WTC11 (cell line): ENCODE measurements at regions not wholly inside any gene's neighbourhood (a gene's known extent, or its start where the extent isn't known, plus 50 kb on each side); places are given as distances from the start of the nearest gene placed in this dataset.

Source experiments
- ATAC-seq: fragments of 200-7000 bp; cut with Tn5 transposase; 2 replicates; pipeline ENCODE4 v1.10.0; 2021; ENCODE audit warnings: mild to moderate bottlenecking, moderate library complexity
- CTCF ChIA-PET: fragments of 300-600 bp; sonication (Branson Sonifier 250); formaldehyde crosslinking; loops from one replicate; lab custom pipeline; 2021; ENCODE audit warnings: antibody characterized with exemption; lab: Charles Lee
- POLR2A ChIA-PET: fragments of 350-600 bp; sonication (Branson Sonifier 250); formaldehyde crosslinking; loops from one replicate; lab custom pipeline; 2021; ENCODE audit warnings: antibody characterized with exemption; lab: Charles Lee
- DNase-seq: peaks from one replicate; pipeline ENCODE4 v3.0.0; 2021; ENCODE audit warnings: low spot score
- H3K27ac Mint-ChIP-seq: 2 replicates; pipeline ENCODE4 v1.8.0; 2021; ENCODE audit warnings: mixed read lengths
- H3K27me3 Mint-ChIP-seq: 2 replicates; pipeline ENCODE4 v1.8.0; 2021; ENCODE audit warnings: low read depth, mild to moderate bottlenecking, moderate library complexity, mixed read lengths
- H3K36me3 Mint-ChIP-seq: 2 replicates; pipeline ENCODE4 v1.8.0; 2021; ENCODE audit warnings: mixed read lengths
- H3K4me1 Mint-ChIP-seq: 2 replicates; pipeline ENCODE4 v1.8.0; 2022; ENCODE audit warnings: mixed read lengths
- H3K4me3 Mint-ChIP-seq: 2 replicates; pipeline ENCODE4 v1.8.0; 2021; ENCODE audit warnings: mild to moderate bottlenecking, moderate library complexity, mixed read lengths
- H3K9me3 Mint-ChIP-seq: 2 replicates; pipeline ENCODE4 v1.8.0; 2021; ENCODE audit warnings: mixed read lengths
- ATF1 ChIP-seq: sonication (generic); formaldehyde crosslinking; IDR thresholded peaks from 2 replicates; pipeline ENCODE4 v1.8.1; 2023; ENCODE audit warnings: mild to moderate bottlenecking, moderate library complexity, missing genetic modification reagents
- CBFB ChIP-seq: sonication (generic); formaldehyde crosslinking; IDR thresholded peaks from 2 replicates; pipeline ENCODE4 v1.8.1; 2022; ENCODE audit warnings: mild to moderate bottlenecking, low read depth, missing genetic modification reagents
- FOXP1 ChIP-seq: sonication (generic); formaldehyde crosslinking; IDR thresholded peaks from 2 replicates; pipeline ENCODE4 v1.8.0; 2022; ENCODE audit warnings: missing genetic modification reagents, mild to moderate bottlenecking, moderate library complexity, borderline replicate concordance
- GABPB1 ChIP-seq: sonication (generic); formaldehyde crosslinking; IDR thresholded peaks from 2 replicates; pipeline ENCODE4 v1.8.1; 2023; ENCODE audit warnings: mild to moderate bottlenecking, missing genetic modification reagents
- JUN ChIP-seq: sonication (generic); formaldehyde crosslinking; IDR thresholded peaks from 2 replicates; pipeline ENCODE4 v1.8.0; 2023; ENCODE audit warnings: mild to moderate bottlenecking, missing genetic modification reagents
- NFATC4 ChIP-seq: fragments of 250-450 bp; sonication (Bioruptor Pico); IDR thresholded peaks from 2 replicates; pipeline ENCODE4 v1.9.0; 2021; ENCODE audit warnings: mild to moderate bottlenecking
- NFE2L1 ChIP-seq: sonication (generic); formaldehyde crosslinking; IDR thresholded peaks from 2 replicates; pipeline ENCODE4 v1.8.1; 2023; ENCODE audit warnings: missing genetic modification reagents
- NFYB ChIP-seq: sonication (generic); formaldehyde crosslinking; conservative IDR thresholded peaks from 2 replicates; pipeline ENCODE4 v1.8.0; 2022; ENCODE audit warnings: low read depth, missing genetic modification reagents
- RELA ChIP-seq: sonication (generic); formaldehyde crosslinking; IDR thresholded peaks from 2 replicates; pipeline ENCODE4 v1.8.1; 2022; ENCODE audit warnings: missing genetic modification reagents, mild to moderate bottlenecking, borderline replicate concordance
- SMAD4 ChIP-seq: sonication (generic); formaldehyde crosslinking; IDR thresholded peaks from 2 replicates; pipeline ENCODE4 v1.8.0; 2022; ENCODE audit warnings: mild to moderate bottlenecking, missing genetic modification reagents
- ZNF232 ChIP-seq: sonication (generic); formaldehyde crosslinking; IDR thresholded peaks from 2 replicates; pipeline ENCODE4 v1.8.0; 2022; ENCODE audit warnings: mild to moderate bottlenecking, missing genetic modification reagents
- ZNF263 ChIP-seq: sonication (generic); formaldehyde crosslinking; IDR thresholded peaks from 2 replicates; pipeline ENCODE4 v1.8.1; 2022; ENCODE audit warnings: low read depth, mild to moderate bottlenecking, moderate library complexity, missing genetic modification reagents
- ZNF671 ChIP-seq: fragments of 250-450 bp; sonication (Bioruptor Pico); IDR thresholded peaks from 2 replicates; pipeline ENCODE4 v1.8.0; 2021; ENCODE audit warnings: mild to moderate bottlenecking
- TF ChIP-seq, protein P1 (sequence below): fragments of 250-450 bp; sonication (Bioruptor Pico); IDR thresholded peaks from 2 replicates; pipeline ENCODE4 v1.9.0; 2021; ENCODE audit warnings: mild to moderate bottlenecking
- TF ChIP-seq, protein P2 (sequence below): sonication (generic); formaldehyde crosslinking; IDR thresholded peaks from 2 replicates; pipeline ENCODE4 v1.8.1; 2022; ENCODE audit warnings: mild to moderate bottlenecking, missing genetic modification reagents, moderate library complexity, borderline replicate concordance
- TF ChIP-seq, protein P3 (sequence below): sonication (generic); formaldehyde crosslinking; IDR thresholded peaks from 2 replicates; pipeline ENCODE4 v1.8.1; 2023; ENCODE audit warnings: mild to moderate bottlenecking, missing genetic modification reagents
- TF ChIP-seq, protein P4 (sequence below): sonication (generic); formaldehyde crosslinking; conservative IDR thresholded peaks from 2 replicates; pipeline ENCODE4 v1.8.1; 2022; ENCODE audit warnings: mild to moderate bottlenecking, missing genetic modification reagents
- TF ChIP-seq, protein P5 (sequence below): sonication (generic); formaldehyde crosslinking; IDR thresholded peaks from 2 replicates; pipeline ENCODE4 v1.8.1; 2023; ENCODE audit warnings: mild to moderate bottlenecking, moderate library complexity, missing genetic modification reagents
- TF ChIP-seq, protein P6 (sequence below): fragments of 250-450 bp; sonication (Bioruptor Pico); IDR thresholded peaks from 2 replicates; pipeline ENCODE4 v1.8.0; 2021; ENCODE audit warnings: mild to moderate bottlenecking
- TF ChIP-seq, protein P7 (sequence below): sonication (generic); formaldehyde crosslinking; IDR thresholded peaks from 2 replicates; pipeline ENCODE4 v1.8.0; 2023; ENCODE audit warnings: missing genetic modification reagents

DNA sequence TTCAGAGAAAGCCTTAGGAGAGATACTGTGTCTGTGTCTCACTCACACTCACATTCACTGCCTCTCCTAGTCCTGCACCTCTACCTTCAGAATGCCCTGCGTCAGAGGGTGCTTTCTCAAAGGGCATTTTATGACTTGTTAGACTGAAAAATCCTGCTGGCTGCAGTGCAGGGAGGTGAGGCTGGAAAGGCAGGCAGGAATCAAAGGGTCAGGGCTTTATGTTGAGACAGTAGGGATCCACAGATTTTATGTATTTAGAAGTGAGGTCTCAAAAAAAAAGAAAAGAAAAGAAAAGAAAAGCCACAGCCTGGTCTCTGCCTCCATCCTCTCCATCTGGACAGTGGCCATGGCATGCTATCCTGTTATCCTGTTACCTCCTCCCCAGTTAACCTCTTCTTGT is 936.0 kb upstream of the SLC10A2 start:
- POLR2A ChIA-PET = no interaction called here
- Mint-ChIP-seq H3K4me1 (peaks cover 2% of the 10 kb centered on the region; the same call in 1 of the 2 replicates), H3K36me3 (no peaks in the 10 kb centered on the region), H3K27ac (no peak overlapping the region), H3K27me3 (no peaks in the 10 kb centered on the region), H3K4me3 (no peak overlapping the region), H3K9me3 (no peaks in the 10 kb centered on the region)
- no peak for DNase-seq
- ATAC-seq = peak; percentile 32; the same call in 1 of the 2 replicates
- TF ChIP-seq JUN (CRISPR knock-in tag) (no peak), ZNF232 (no peak), ATF1 (CRISPR knock-in tag) (no peak)
- TF ChIP-seq, protein P1, sequence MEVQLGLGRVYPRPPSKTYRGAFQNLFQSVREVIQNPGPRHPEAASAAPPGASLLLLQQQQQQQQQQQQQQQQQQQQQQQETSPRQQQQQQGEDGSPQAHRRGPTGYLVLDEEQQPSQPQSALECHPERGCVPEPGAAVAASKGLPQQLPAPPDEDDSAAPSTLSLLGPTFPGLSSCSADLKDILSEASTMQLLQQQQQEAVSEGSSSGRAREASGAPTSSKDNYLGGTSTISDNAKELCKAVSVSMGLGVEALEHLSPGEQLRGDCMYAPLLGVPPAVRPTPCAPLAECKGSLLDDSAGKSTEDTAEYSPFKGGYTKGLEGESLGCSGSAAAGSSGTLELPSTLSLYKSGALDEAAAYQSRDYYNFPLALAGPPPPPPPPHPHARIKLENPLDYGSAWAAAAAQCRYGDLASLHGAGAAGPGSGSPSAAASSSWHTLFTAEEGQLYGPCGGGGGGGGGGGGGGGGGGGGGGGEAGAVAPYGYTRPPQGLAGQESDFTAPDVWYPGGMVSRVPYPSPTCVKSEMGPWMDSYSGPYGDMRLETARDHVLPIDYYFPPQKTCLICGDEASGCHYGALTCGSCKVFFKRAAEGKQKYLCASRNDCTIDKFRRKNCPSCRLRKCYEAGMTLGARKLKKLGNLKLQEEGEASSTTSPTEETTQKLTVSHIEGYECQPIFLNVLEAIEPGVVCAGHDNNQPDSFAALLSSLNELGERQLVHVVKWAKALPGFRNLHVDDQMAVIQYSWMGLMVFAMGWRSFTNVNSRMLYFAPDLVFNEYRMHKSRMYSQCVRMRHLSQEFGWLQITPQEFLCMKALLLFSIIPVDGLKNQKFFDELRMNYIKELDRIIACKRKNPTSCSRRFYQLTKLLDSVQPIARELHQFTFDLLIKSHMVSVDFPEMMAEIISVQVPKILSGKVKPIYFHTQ (CRISPR knock-in tag) = no peak
- TF ChIP-seq, protein P2, sequence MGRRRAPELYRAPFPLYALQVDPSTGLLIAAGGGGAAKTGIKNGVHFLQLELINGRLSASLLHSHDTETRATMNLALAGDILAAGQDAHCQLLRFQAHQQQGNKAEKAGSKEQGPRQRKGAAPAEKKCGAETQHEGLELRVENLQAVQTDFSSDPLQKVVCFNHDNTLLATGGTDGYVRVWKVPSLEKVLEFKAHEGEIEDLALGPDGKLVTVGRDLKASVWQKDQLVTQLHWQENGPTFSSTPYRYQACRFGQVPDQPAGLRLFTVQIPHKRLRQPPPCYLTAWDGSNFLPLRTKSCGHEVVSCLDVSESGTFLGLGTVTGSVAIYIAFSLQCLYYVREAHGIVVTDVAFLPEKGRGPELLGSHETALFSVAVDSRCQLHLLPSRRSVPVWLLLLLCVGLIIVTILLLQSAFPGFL (CRISPR knock-in tag) = no peak
- TF ChIP-seq, protein P3, sequence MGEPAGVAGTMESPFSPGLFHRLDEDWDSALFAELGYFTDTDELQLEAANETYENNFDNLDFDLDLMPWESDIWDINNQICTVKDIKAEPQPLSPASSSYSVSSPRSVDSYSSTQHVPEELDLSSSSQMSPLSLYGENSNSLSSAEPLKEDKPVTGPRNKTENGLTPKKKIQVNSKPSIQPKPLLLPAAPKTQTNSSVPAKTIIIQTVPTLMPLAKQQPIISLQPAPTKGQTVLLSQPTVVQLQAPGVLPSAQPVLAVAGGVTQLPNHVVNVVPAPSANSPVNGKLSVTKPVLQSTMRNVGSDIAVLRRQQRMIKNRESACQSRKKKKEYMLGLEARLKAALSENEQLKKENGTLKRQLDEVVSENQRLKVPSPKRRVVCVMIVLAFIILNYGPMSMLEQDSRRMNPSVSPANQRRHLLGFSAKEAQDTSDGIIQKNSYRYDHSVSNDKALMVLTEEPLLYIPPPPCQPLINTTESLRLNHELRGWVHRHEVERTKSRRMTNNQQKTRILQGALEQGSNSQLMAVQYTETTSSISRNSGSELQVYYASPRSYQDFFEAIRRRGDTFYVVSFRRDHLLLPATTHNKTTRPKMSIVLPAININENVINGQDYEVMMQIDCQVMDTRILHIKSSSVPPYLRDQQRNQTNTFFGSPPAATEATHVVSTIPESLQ (CRISPR knock-in tag) = no peak
- CTCF ChIA-PET = no interaction called here

DNA sequence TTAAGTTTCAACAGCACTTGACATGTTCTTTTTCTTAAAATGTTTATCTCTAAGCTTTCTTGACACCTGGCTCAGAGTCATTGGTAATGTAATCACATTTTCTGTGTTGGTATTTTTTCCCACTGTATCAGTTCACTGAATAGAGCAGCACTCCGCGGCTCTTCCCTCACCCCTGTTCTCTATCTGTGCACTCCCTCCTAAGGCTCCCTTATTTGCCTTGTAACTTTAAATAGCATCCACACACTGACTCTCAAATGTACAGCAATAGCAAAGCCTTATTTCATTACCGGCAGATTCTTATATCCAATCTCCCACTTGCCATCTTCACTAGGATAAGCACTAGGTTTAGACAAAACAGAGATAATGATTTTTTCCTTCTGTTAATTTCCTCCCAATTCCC is 935.5 kb upstream of the SLC10A2 start:
- ATAC-seq = no peak
- H3K27ac Mint-ChIP-seq = no peak overlapping the region
- H3K36me3 Mint-ChIP-seq = no peaks in the 10 kb centered on the region
- no peaks in the 10 kb centered on the region for H3K9me3 Mint-ChIP-seq
- ChIA-PET POLR2A (no interaction called here), CTCF (interaction anchor here (0.5 kb wide), 1 partner anchor 9 kb away, joined by 3 read pairs; no protein-coding TSS in a partner anchor)
- peaks cover 2% of the 10 kb centered on the region; the same call in 1 of the 2 replicates for H3K4me1 Mint-ChIP-seq
- no peaks in the 10 kb centered on the region for H3K27me3 Mint-ChIP-seq
- TF ChIP-seq RELA (CRISPR knock-in tag) (no peak), NFATC4 (no peak), SMAD4 (CRISPR knock-in tag) (no peak), ZNF263 (no peak), ZNF671 (CRISPR knock-in tag) (no peak), FOXP1 (CRISPR knock-in tag) (no peak), NFE2L1 (CRISPR knock-in tag) (no peak), NFYB (CRISPR knock-in tag) (no peak), GABPB1 (CRISPR knock-in tag) (no peak), CBFB (CRISPR knock-in tag) (no peak)
- TF ChIP-seq, protein P4, sequence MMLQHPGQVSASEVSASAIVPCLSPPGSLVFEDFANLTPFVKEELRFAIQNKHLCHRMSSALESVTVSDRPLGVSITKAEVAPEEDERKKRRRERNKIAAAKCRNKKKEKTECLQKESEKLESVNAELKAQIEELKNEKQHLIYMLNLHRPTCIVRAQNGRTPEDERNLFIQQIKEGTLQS (CRISPR knock-in tag) = no peak
- TF ChIP-seq, protein P5, sequence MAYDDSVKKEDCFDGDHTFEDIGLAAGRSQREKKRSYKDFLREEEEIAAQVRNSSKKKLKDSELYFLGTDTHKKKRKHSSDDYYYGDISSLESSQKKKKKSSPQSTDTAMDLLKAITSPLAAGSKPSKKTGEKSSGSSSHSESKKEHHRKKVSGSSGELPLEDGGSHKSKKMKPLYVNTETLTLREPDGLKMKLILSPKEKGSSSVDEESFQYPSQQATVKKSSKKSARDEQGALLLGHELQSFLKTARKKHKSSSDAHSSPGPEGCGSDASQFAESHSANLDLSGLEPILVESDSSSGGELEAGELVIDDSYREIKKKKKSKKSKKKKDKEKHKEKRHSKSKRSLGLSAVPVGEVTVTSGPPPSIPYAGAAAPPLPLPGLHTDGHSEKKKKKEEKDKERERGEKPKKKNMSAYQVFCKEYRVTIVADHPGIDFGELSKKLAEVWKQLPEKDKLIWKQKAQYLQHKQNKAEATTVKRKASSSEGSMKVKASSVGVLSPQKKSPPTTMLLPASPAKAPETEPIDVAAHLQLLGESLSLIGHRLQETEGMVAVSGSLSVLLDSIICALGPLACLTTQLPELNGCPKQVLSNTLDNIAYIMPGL = no peak
- TF ChIP-seq, protein P6, sequence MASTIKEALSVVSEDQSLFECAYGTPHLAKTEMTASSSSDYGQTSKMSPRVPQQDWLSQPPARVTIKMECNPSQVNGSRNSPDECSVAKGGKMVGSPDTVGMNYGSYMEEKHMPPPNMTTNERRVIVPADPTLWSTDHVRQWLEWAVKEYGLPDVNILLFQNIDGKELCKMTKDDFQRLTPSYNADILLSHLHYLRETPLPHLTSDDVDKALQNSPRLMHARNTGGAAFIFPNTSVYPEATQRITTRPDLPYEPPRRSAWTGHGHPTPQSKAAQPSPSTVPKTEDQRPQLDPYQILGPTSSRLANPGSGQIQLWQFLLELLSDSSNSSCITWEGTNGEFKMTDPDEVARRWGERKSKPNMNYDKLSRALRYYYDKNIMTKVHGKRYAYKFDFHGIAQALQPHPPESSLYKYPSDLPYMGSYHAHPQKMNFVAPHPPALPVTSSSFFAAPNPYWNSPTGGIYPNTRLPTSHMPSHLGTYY (CRISPR knock-in tag) = no peak
- TF ChIP-seq, protein P7, sequence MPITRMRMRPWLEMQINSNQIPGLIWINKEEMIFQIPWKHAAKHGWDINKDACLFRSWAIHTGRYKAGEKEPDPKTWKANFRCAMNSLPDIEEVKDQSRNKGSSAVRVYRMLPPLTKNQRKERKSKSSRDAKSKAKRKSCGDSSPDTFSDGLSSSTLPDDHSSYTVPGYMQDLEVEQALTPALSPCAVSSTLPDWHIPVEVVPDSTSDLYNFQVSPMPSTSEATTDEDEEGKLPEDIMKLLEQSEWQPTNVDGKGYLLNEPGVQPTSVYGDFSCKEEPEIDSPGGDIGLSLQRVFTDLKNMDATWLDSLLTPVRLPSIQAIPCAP (CRISPR knock-in tag) = no peak
- DNase-seq = no peak
- H3K4me3 Mint-ChIP-seq = no peak overlapping the region
